Prostate gland (tissue), 2 donors: ENCODE measurements at regions not wholly inside any gene's neighbourhood (a gene's known extent, or its start where the extent isn't known, plus 50 kb on each side); places are given as distances from the start of the nearest gene placed in this dataset.

Experiments used
- CTCF ChIP-seq, 4 experiments: fragments of 200-600 bp in 2 of 4; fragments of 450-650 bp in 2 of 4; sonication (generic) in 2 of 4; IDR thresholded peaks; 1 replicate in 3 of 4; 2 replicates in 1 of 4; pipeline ENCODE4 v1.5.1; 2016 to 2019; ENCODE audit warnings: antibody characterized with exemption in 4 of 4, mild to moderate bottlenecking in 2 of 4, moderate library complexity in 2 of 4
- POLR2AphosphoS5 ChIP-seq: sonication (generic); formaldehyde crosslinking; IDR thresholded peaks from one replicate; pipeline ENCODE4 v1.6.1; 2017; ENCODE audit warnings: antibody characterized with exemption

DNA sequence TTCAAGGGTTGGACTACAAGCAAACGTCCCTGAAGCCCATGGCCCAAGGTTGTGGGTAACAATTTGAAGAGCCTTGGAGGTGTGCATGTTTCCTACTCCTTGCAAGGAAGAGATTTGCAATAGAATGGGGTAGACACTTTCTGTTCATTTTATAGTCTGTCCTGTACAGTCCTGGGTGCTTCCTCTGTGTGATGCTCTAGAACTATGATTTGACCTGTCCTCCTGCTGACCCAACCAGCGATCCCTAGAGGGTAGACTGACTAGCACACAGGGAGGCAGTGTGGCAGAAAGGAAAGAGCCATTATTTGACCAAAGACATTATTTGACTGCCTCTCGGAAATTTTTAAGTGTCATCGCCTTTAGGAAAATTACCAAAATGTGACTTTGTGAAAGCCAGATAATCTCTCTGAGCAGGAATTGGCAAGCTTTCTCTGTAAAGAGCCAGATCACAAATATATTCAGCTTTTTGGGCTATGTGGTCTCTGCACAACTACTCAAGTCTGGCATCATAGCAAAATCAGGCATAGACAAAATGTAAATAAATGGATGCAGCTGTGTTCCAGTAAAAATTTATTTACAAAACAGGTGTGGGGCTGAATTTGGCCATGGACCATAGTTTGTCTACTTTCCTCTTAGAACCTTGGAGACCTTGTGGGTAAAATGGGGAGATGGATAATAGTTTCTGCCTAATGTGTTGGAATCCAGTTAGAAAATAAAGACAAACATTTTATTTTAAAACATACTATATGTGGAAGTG, 106.8 kb downstream of the DMRT2 start:
- TF ChIP-seq CTCF (IDR thresholded peaks at IDR 0.05) (no peak), POLR2AphosphoS5 (no peak)
